Endothelial cell of umbilical vein (primary cell): ENCODE measurements at regions not wholly inside any gene's neighbourhood (a gene's known extent, or its start where the extent isn't known, plus 50 kb on each side); places are given as distances from the start of the nearest gene placed in this dataset.

Experiments used
- BruUV-seq: library from RNA; stranded (reverse); fragments of 400-500 nt; replicated peaks from 2 replicates; lab custom pipeline; 2021; lab: Mats Ljungman, UMichigan
- CTCF ChIA-PET: fragments of 300-600, 350-600 bp; sonication (Branson Sonifier 250); formaldehyde crosslinking; loops from one replicate; lab custom pipeline; 2021; ENCODE audit warnings: antibody characterized with exemption, inconsistent platforms; lab: Charles Lee
- POLR2A ChIA-PET: fragments of 300-600, 350-600 bp; sonication (Branson Sonifier 250); formaldehyde crosslinking; loops from one replicate; lab custom pipeline; 2021; ENCODE audit warnings: antibody characterized with exemption, inconsistent platforms; lab: Charles Lee
- DNase-seq: peaks from one replicate; pipeline ENCODE4 v3.0.0-alpha.2; 2011; ENCODE audit warnings: low read depth, low spot score
- FAIRE-seq: peaks from 2 replicates; lab custom pipeline; 2011; peaks lifted over from hg19 to GRCh38; lab: Jason Lieb, UNC
- H2AFZ ChIP-seq: 2 replicates; pipeline ENCODE4 v1.6.0; 2012; ENCODE audit warnings: low read depth, low read length, control low read depth, inconsistent platforms
- H3K27ac ChIP-seq: 2 replicates; pipeline ENCODE4 v1.5.1; 2011; ENCODE audit warnings: low read depth, mild to moderate bottlenecking, control low read depth, low read length, moderate library complexity; ENCODE audit not compliant: insufficient read depth
- H3K27me3 ChIP-seq, 2 experiments: 2 replicates each; pipeline versions ENCODE4 v1.6.0 to v1.6.1; 2011; ENCODE audit warnings: low read length in 2 of 2, mixed read lengths in 1 of 2; ENCODE audit not compliant: control insufficient read depth in 2 of 2, insufficient read depth in 2 of 2
- H3K36me3 ChIP-seq, 2 experiments: 2 replicates in 1 of 2; 3 replicates in 1 of 2; pipeline ENCODE4 v1.5.1; 2011; ENCODE audit warnings: low read length in 2 of 2, mild to moderate bottlenecking in 1 of 2, moderate library complexity in 1 of 2; ENCODE audit not compliant: control insufficient read depth in 2 of 2, insufficient read depth in 2 of 2; ENCODE audit errors: extremely low read depth in 1 of 2
- H3K4me1 ChIP-seq: 3 replicates; pipeline ENCODE4 v1.5.1; 2011; ENCODE audit warnings: mild to moderate bottlenecking, low read length; ENCODE audit not compliant: control insufficient read depth, insufficient read depth; ENCODE audit errors: extremely low read depth
- H3K4me2 ChIP-seq: 2 replicates; pipeline ENCODE4 v1.6.1; 2011; ENCODE audit warnings: low read length, control low read depth, mixed read lengths; ENCODE audit not compliant: insufficient read depth
- H3K4me3 ChIP-seq, 3 experiments: fragments of 200-600 bp in 1 of 3; sonication (generic), shearing (Covaris generic) in 1 of 3; replicated peaks in 1 of 3; 2 replicates each; pipeline ENCODE4 v1.5.1; 2011 to 2016; ENCODE audit warnings: control low read depth in 3 of 3, low read length in 3 of 3, mild to moderate bottlenecking in 2 of 3, inconsistent platforms in 1 of 3, low read depth in 1 of 3, moderate library complexity in 1 of 3; ENCODE audit not compliant: insufficient read depth in 1 of 3
- H3K79me2 ChIP-seq: 2 replicates; pipeline ENCODE4 v1.6.0; 2012; ENCODE audit warnings: low read length, inconsistent platforms; ENCODE audit not compliant: control insufficient read depth, insufficient read depth
- H3K9ac ChIP-seq: replicated peaks from 2 replicates; pipeline ENCODE3; 2011; ENCODE audit warnings: low read length, control low read depth; ENCODE audit not compliant: insufficient read depth; ENCODE audit errors: extremely low read depth
- H3K9me1 ChIP-seq: replicated peaks from 3 replicates; pipeline ENCODE4 v1.6.0; 2011; ENCODE audit warnings: mild to moderate bottlenecking, low read length; ENCODE audit not compliant: control insufficient read depth, insufficient read depth; ENCODE audit errors: extremely low read depth
- H3K9me3 ChIP-seq: replicated peaks from 2 replicates; pipeline ENCODE4 v1.5.1; 2012; ENCODE audit warnings: low read length, inconsistent platforms; ENCODE audit not compliant: control insufficient read depth, insufficient read depth
- H4K20me1 ChIP-seq: replicated peaks from 2 replicates; pipeline ENCODE3; 2011; ENCODE audit warnings: mild to moderate bottlenecking, low read length; ENCODE audit not compliant: control insufficient read depth, insufficient read depth; ENCODE audit errors: extremely low read depth
- EZH2 ChIP-seq: IDR thresholded peaks from 2 replicates; pipeline ENCODE4 v1.6.1; 2012; ENCODE audit warnings: borderline replicate concordance, low read depth, mild to moderate bottlenecking, moderate library complexity, low read length, inconsistent platforms; ENCODE audit not compliant: severe bottlenecking
- FOS ChIP-seq: IDR thresholded peaks from 2 replicates; pipeline ENCODE4 v1.6.1; 2011; ENCODE audit warnings: mild to moderate bottlenecking, low read length, moderate library complexity, borderline replicate concordance; ENCODE audit not compliant: insufficient read depth
- GATA2 ChIP-seq: IDR thresholded peaks from 2 replicates; pipeline ENCODE4 v1.7.0; 2011; ENCODE audit warnings: low read depth, mild to moderate bottlenecking, moderate library complexity, mixed read lengths, low read length; ENCODE audit not compliant: insufficient read length, insufficient read depth
- JUN ChIP-seq: IDR thresholded peaks from 2 replicates; pipeline ENCODE4 v1.6.1; 2011; ENCODE audit warnings: borderline replicate concordance, low read depth; ENCODE audit not compliant: insufficient read length, insufficient read depth
- MYC ChIP-seq: IDR thresholded peaks from one replicate; pipeline ENCODE4 v1.6.1; 2011; ENCODE audit warnings: mild to moderate bottlenecking, low read depth, low read length
- POLR2A ChIP-seq: IDR thresholded peaks from 2 replicates; pipeline ENCODE4 v1.6.1; 2012; ENCODE audit warnings: low read depth, mild to moderate bottlenecking, control low read depth, low read length
- POLR2AphosphoS5 ChIP-seq: IDR thresholded peaks from 2 replicates; pipeline ENCODE4 v1.6.1; 2012; ENCODE audit warnings: low read depth, mild to moderate bottlenecking, control low read depth, low read length, moderate library complexity; ENCODE audit not compliant: insufficient read depth
- dilution Hi-C: fragments of 300-500 bp; cut with MboI; formaldehyde crosslinking; loops from one replicate; pipeline ENCODE4 v1.15.0; 2019; ENCODE audit warnings: low sequenced_read_pairs; ENCODE audit not compliant: extremely low pct_ligation_motif_present
- intact Hi-C: fragments of 100-400 bp; cut with micrococcal nuclease; formaldehyde crosslinking; loops from one replicate; pipeline ENCODE4 v1.10.0; 2022
- TF ChIP-seq, protein P1 (sequence below), 2 donors: IDR thresholded peaks; 1 replicate in 1 of 2; 2 replicates in 1 of 2; pipeline ENCODE4 v1.5.1; 2011; ENCODE audit warnings: low read length in 2 of 2, mild to moderate bottlenecking in 2 of 2, moderate library complexity in 2 of 2, control low read depth in 1 of 2, inconsistent platforms in 1 of 2, low read depth in 1 of 2; ENCODE audit not compliant: insufficient read depth in 1 of 2; ENCODE audit errors: extremely low read depth in 1 of 2
- TF ChIP-seq, protein P2 (sequence below): IDR thresholded peaks from 2 replicates; pipeline ENCODE4 v1.6.1; 2011; ENCODE audit not compliant: insufficient read depth, insufficient read length

GRCh38 chr9:82406456-82407085 lies 418.0 kb downstream of the SPATA31D1 start:
- H3K9ac ChIP-seq, result no peak overlapping the region
- no peaks in the 10 kb centered on the region for H3K4me1 ChIP-seq
- H3K36me3 ChIP-seq, result no peaks in the 10 kb centered on the region
- POLR2A ChIA-PET, result no interaction called here
- DNase-seq, result no peak
- H4K20me1 ChIP-seq, result no peaks in the 10 kb centered on the region
- H3K27ac ChIP-seq, result no peak overlapping the region
- CTCF ChIA-PET, result no interaction called here
- H3K9me1 ChIP-seq, result no peaks in the 10 kb centered on the region
- H3K79me2 ChIP-seq, result no peaks in the 10 kb centered on the region
- no peaks in the 10 kb centered on the region for H3K27me3 ChIP-seq
- H2AFZ ChIP-seq, result no peak overlapping the region
- peaks cover 2% of the 10 kb centered on the region for H3K9me3 ChIP-seq
- H3K4me2 ChIP-seq, result no peak overlapping the region
- no TSS peak for BruUV-seq
- H3K4me3 ChIP-seq, result no peak overlapping the region
- intact Hi-C loops, result no loop called here
- FAIRE-seq, result no peak
- TF ChIP-seq POLR2AphosphoS5, result no peak
- no peak for TF ChIP-seq FOS
- TF ChIP-seq, protein P1, sequence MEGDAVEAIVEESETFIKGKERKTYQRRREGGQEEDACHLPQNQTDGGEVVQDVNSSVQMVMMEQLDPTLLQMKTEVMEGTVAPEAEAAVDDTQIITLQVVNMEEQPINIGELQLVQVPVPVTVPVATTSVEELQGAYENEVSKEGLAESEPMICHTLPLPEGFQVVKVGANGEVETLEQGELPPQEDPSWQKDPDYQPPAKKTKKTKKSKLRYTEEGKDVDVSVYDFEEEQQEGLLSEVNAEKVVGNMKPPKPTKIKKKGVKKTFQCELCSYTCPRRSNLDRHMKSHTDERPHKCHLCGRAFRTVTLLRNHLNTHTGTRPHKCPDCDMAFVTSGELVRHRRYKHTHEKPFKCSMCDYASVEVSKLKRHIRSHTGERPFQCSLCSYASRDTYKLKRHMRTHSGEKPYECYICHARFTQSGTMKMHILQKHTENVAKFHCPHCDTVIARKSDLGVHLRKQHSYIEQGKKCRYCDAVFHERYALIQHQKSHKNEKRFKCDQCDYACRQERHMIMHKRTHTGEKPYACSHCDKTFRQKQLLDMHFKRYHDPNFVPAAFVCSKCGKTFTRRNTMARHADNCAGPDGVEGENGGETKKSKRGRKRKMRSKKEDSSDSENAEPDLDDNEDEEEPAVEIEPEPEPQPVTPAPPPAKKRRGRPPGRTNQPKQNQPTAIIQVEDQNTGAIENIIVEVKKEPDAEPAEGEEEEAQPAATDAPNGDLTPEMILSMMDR (IDR thresholded peaks at IDR 0.05; ENCODE audit: extremely low read depth in 1 of 2, insufficient read depth in 1 of 2, low read depth in 1 of 2, low read length in 2 of 2), result no peak
- no peak for TF ChIP-seq EZH2
- TF ChIP-seq MYC, result no peak
- no peak for TF ChIP-seq POLR2A
- TF ChIP-seq GATA2, result no peak
- TF ChIP-seq JUN, result no peak
- TF ChIP-seq, protein P2, sequence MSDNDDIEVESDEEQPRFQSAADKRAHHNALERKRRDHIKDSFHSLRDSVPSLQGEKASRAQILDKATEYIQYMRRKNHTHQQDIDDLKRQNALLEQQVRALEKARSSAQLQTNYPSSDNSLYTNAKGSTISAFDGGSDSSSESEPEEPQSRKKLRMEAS, result no peak
- dilution Hi-C loops, result no loop called here
